Endothelial cell of umbilical vein (primary cell): ENCODE measurements at regions not wholly inside any gene's neighbourhood (a gene's known extent, or its start where the extent isn't known, plus 50 kb on each side); places are given as distances from the start of the nearest gene placed in this dataset.

Experiments used
- BruUV-seq: library from RNA; stranded (reverse); fragments of 400-500 nt; replicated peaks from 2 replicates; lab custom pipeline; 2021; lab: Mats Ljungman, UMichigan
- CTCF ChIA-PET: fragments of 300-600, 350-600 bp; sonication (Branson Sonifier 250); formaldehyde crosslinking; loops from one replicate; lab custom pipeline; 2021; ENCODE audit warnings: antibody characterized with exemption, inconsistent platforms; lab: Charles Lee
- POLR2A ChIA-PET: fragments of 300-600, 350-600 bp; sonication (Branson Sonifier 250); formaldehyde crosslinking; loops from one replicate; lab custom pipeline; 2021; ENCODE audit warnings: antibody characterized with exemption, inconsistent platforms; lab: Charles Lee
- DNase-seq: peaks from one replicate; pipeline ENCODE4 v3.0.0-alpha.2; 2011; ENCODE audit warnings: low read depth, low spot score
- FAIRE-seq: peaks from 2 replicates; lab custom pipeline; 2011; peaks lifted over from hg19 to GRCh38; lab: Jason Lieb, UNC
- H2AFZ ChIP-seq: 2 replicates; pipeline ENCODE4 v1.6.0; 2012; ENCODE audit warnings: low read depth, low read length, control low read depth, inconsistent platforms
- H3K27ac ChIP-seq: 2 replicates; pipeline ENCODE4 v1.5.1; 2011; ENCODE audit warnings: low read depth, mild to moderate bottlenecking, control low read depth, low read length, moderate library complexity; ENCODE audit not compliant: insufficient read depth
- H3K27me3 ChIP-seq, 2 experiments: 2 replicates each; pipeline versions ENCODE4 v1.6.0 to v1.6.1; 2011; ENCODE audit warnings: low read length in 2 of 2, mixed read lengths in 1 of 2; ENCODE audit not compliant: control insufficient read depth in 2 of 2, insufficient read depth in 2 of 2
- H3K36me3 ChIP-seq, 2 experiments: 2 replicates in 1 of 2; 3 replicates in 1 of 2; pipeline ENCODE4 v1.5.1; 2011; ENCODE audit warnings: low read length in 2 of 2, mild to moderate bottlenecking in 1 of 2, moderate library complexity in 1 of 2; ENCODE audit not compliant: control insufficient read depth in 2 of 2, insufficient read depth in 2 of 2; ENCODE audit errors: extremely low read depth in 1 of 2
- H3K4me1 ChIP-seq: 3 replicates; pipeline ENCODE4 v1.5.1; 2011; ENCODE audit warnings: mild to moderate bottlenecking, low read length; ENCODE audit not compliant: control insufficient read depth, insufficient read depth; ENCODE audit errors: extremely low read depth
- H3K4me2 ChIP-seq: 2 replicates; pipeline ENCODE4 v1.6.1; 2011; ENCODE audit warnings: low read length, control low read depth, mixed read lengths; ENCODE audit not compliant: insufficient read depth
- H3K4me3 ChIP-seq, 3 experiments: fragments of 200-600 bp in 1 of 3; sonication (generic), shearing (Covaris generic) in 1 of 3; replicated peaks in 1 of 3; 2 replicates each; pipeline ENCODE4 v1.5.1; 2011 to 2016; ENCODE audit warnings: control low read depth in 3 of 3, low read length in 3 of 3, mild to moderate bottlenecking in 2 of 3, inconsistent platforms in 1 of 3, low read depth in 1 of 3, moderate library complexity in 1 of 3; ENCODE audit not compliant: insufficient read depth in 1 of 3
- H3K79me2 ChIP-seq: 2 replicates; pipeline ENCODE4 v1.6.0; 2012; ENCODE audit warnings: low read length, inconsistent platforms; ENCODE audit not compliant: control insufficient read depth, insufficient read depth
- H3K9ac ChIP-seq: replicated peaks from 2 replicates; pipeline ENCODE3; 2011; ENCODE audit warnings: low read length, control low read depth; ENCODE audit not compliant: insufficient read depth; ENCODE audit errors: extremely low read depth
- H3K9me1 ChIP-seq: replicated peaks from 3 replicates; pipeline ENCODE4 v1.6.0; 2011; ENCODE audit warnings: mild to moderate bottlenecking, low read length; ENCODE audit not compliant: control insufficient read depth, insufficient read depth; ENCODE audit errors: extremely low read depth
- H3K9me3 ChIP-seq: replicated peaks from 2 replicates; pipeline ENCODE4 v1.5.1; 2012; ENCODE audit warnings: low read length, inconsistent platforms; ENCODE audit not compliant: control insufficient read depth, insufficient read depth
- H4K20me1 ChIP-seq: replicated peaks from 2 replicates; pipeline ENCODE3; 2011; ENCODE audit warnings: mild to moderate bottlenecking, low read length; ENCODE audit not compliant: control insufficient read depth, insufficient read depth; ENCODE audit errors: extremely low read depth
- CTCF ChIP-seq, 2 donors: IDR thresholded peaks; 1 replicate in 1 of 2; 2 replicates in 1 of 2; pipeline ENCODE4 v1.5.1; 2011; ENCODE audit warnings: low read length in 2 of 2, mild to moderate bottlenecking in 2 of 2, moderate library complexity in 2 of 2, control low read depth in 1 of 2, inconsistent platforms in 1 of 2, low read depth in 1 of 2; ENCODE audit not compliant: insufficient read depth in 1 of 2; ENCODE audit errors: extremely low read depth in 1 of 2
- EZH2 ChIP-seq: IDR thresholded peaks from 2 replicates; pipeline ENCODE4 v1.6.1; 2012; ENCODE audit warnings: borderline replicate concordance, low read depth, mild to moderate bottlenecking, moderate library complexity, low read length, inconsistent platforms; ENCODE audit not compliant: severe bottlenecking
- FOS ChIP-seq: IDR thresholded peaks from 2 replicates; pipeline ENCODE4 v1.6.1; 2011; ENCODE audit warnings: mild to moderate bottlenecking, low read length, moderate library complexity, borderline replicate concordance; ENCODE audit not compliant: insufficient read depth
- GATA2 ChIP-seq: IDR thresholded peaks from 2 replicates; pipeline ENCODE4 v1.7.0; 2011; ENCODE audit warnings: low read depth, mild to moderate bottlenecking, moderate library complexity, mixed read lengths, low read length; ENCODE audit not compliant: insufficient read length, insufficient read depth
- JUN ChIP-seq: IDR thresholded peaks from 2 replicates; pipeline ENCODE4 v1.6.1; 2011; ENCODE audit warnings: borderline replicate concordance, low read depth; ENCODE audit not compliant: insufficient read length, insufficient read depth
- MAX ChIP-seq: IDR thresholded peaks from 2 replicates; pipeline ENCODE4 v1.6.1; 2011; ENCODE audit not compliant: insufficient read depth, insufficient read length
- MYC ChIP-seq: IDR thresholded peaks from one replicate; pipeline ENCODE4 v1.6.1; 2011; ENCODE audit warnings: mild to moderate bottlenecking, low read depth, low read length
- POLR2A ChIP-seq: IDR thresholded peaks from 2 replicates; pipeline ENCODE4 v1.6.1; 2012; ENCODE audit warnings: low read depth, mild to moderate bottlenecking, control low read depth, low read length
- POLR2AphosphoS5 ChIP-seq: IDR thresholded peaks from 2 replicates; pipeline ENCODE4 v1.6.1; 2012; ENCODE audit warnings: low read depth, mild to moderate bottlenecking, control low read depth, low read length, moderate library complexity; ENCODE audit not compliant: insufficient read depth
- dilution Hi-C: fragments of 300-500 bp; cut with MboI; formaldehyde crosslinking; loops from one replicate; pipeline ENCODE4 v1.15.0; 2019; ENCODE audit warnings: low sequenced_read_pairs; ENCODE audit not compliant: extremely low pct_ligation_motif_present
- intact Hi-C: fragments of 100-400 bp; cut with micrococcal nuclease; formaldehyde crosslinking; loops from one replicate; pipeline ENCODE4 v1.10.0; 2022

- ChIA-PET POLR2A (no interaction called here), CTCF (no interaction called here)
- H3K27me3 ChIP-seq: no peaks in the 10 kb centered on the region
- no peaks in the 10 kb centered on the region for H3K79me2 ChIP-seq
- H3K4me2 ChIP-seq: no peak overlapping the region
- no peaks in the 10 kb centered on the region for H3K36me3 ChIP-seq
- FAIRE-seq: no peak
- H3K9me3 ChIP-seq: no peaks in the 10 kb centered on the region
- intact Hi-C loops: no loop called here
- no peak overlapping the region for H3K27ac ChIP-seq
- no peaks in the 10 kb centered on the region for H4K20me1 ChIP-seq
- H2AFZ ChIP-seq: no peak overlapping the region
- H3K9me1 ChIP-seq: no peaks in the 10 kb centered on the region
- no peak overlapping the region for H3K9ac ChIP-seq
- DNase-seq: no peak
- H3K4me1 ChIP-seq: no peaks in the 10 kb centered on the region
- dilution Hi-C loops: no loop called here
- TF ChIP-seq JUN: no peak
- no peak for TF ChIP-seq FOS
- no peak for TF ChIP-seq POLR2AphosphoS5
- no peak for TF ChIP-seq GATA2
- no peak for TF ChIP-seq MAX
- TF ChIP-seq MYC: no peak
- TF ChIP-seq EZH2: no peak
- TF ChIP-seq POLR2A: no peak
- no peak for TF ChIP-seq CTCF (IDR thresholded peaks at IDR 0.05; ENCODE audit: extremely low read depth in 1 of 2, insufficient read depth in 1 of 2, low read depth in 1 of 2, low read length in 2 of 2)
- BruUV-seq: no TSS peak
- H3K4me3 ChIP-seq: no peak overlapping the region
These were observed 345.9 kb upstream of the ITGA1 start for GRCh38 chr5:52441768-52442167.
